GM18519 (cell line): ENCODE measurements at regions not wholly inside any gene's neighbourhood (a gene's known extent, or its start where the extent isn't known, plus 50 kb on each side); places are given as distances from the start of the nearest gene placed in this dataset.
A peak's percentile ranks its signal among the peaks of the same experiment; 100 is the strongest.
"Not testable (repeated sequence)": the region's sequence is repeated elsewhere in the genome, so short reads cannot be mapped to it uniquely, and the experiment has no call there.

Experiments
- ATAC-seq: cut with Tn5 transposase; IDR thresholded peaks from one replicate; pipeline ENCODE4 v1.9.1; 2021; ENCODE audit warnings: mild to moderate bottlenecking, moderate library complexity; ENCODE audit not compliant: unreplicated experiment, low FRiP score

DNA sequence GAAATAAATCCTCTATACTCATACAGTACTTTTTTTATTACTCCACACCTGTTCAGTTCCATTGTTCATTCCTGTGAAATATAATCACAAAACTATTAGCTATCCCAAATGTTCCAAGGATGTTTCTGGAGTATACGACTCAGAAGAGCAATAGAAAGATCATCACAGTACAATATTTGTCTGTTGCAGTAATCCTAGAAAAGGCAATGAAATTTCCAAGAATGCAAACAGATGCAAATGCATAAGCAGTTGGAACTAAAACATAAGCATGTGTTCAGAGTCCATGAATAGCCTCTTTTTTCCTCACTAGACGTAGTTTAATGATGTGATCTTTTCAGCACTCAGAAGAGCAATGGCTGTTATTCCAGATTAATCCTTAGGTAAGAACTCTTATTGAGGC, 55.2 kb downstream of the RTL3 start:
- no peak for ATAC-seq

DNA sequence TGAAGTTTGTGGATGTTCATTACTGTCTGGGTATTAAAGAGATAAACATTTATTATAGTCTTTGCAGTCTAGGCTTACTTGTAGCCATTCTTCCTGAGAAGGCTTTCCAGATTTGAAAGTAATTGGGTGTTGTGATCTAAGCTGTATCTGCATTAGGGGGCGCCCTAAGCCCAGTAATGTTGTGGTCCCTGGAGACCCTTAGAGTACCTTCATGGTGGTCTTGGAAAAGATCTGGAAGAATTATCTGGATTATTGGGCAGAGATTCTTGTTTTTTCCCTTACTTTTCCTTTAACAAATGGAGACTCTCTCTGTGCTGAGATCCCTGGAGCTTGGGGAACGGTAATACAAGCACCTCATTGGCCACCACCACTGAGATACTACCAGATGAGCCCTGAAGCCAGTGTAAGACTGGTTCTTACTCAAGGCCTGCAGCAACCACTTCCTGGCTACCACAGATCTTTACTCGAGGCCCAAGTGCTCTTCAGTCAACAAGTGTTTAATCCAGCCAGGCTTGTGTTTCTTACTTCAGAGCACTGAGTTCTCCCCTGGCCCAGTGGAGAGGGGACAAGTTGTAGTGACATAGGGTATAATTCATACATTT, 63.1 kb downstream of the RTL3 start:
- ATAC-seq: no peak

DNA sequence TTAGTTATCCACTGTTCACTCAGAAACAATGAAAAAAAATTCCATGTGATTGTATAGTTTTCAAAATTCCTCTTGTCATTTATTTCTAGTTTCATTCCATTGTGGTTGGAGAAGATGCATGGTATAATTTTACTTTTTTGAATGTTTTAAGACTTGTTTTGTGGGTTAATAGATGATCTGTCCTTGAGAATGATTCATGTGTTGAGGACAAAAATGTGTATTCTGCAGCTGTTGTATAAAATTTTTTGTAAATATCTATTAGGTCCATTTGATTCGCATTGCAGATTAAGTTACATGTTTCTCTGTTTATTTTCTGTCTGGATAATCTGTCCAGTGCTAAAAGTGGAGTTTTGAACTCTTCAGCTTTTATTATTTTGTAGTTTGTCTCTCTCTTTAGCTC, 65.4 kb downstream of the RTL3 start:
- ATAC-seq: no peak

DNA sequence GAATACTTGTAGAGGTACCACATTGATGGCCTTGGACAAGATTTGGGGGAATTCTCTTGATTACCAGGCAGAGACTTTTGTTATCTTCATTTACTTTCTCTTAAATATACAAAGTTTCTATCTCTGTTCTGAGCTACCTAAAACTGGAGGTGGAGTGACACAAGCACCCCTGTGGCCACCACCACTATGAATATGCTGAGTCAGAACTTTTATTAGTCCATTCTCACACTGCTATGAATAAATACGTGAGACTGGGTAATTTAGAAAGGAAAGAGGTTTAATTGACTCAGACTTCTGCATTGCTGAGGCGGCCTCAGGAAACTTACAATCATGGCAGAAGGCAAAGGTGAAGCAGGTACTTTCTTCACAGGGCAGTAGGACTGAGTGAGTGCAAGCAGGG, 67.1 kb downstream of the RTL3 start:
- ATAC-seq: no peak

DNA sequence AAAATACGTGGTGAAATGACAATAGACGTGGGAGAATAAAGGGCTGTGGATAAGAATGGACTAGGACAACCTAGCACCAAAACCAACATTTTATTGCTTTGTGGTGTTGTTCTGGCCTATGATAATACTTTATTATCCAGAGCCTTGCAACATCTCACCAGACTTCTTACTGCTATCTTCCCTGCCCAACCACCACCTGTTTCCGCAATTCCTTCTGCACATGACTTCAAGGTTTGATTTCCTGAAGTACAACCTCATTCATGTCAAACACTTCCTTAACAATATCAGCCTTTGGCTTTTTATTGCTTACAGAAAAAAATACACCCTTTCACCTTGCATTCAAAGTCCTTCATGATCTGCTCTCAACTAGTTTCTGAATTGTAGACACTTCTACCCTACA, 84.8 kb downstream of the RTL3 start:
- ATAC-seq: no peak

DNA sequence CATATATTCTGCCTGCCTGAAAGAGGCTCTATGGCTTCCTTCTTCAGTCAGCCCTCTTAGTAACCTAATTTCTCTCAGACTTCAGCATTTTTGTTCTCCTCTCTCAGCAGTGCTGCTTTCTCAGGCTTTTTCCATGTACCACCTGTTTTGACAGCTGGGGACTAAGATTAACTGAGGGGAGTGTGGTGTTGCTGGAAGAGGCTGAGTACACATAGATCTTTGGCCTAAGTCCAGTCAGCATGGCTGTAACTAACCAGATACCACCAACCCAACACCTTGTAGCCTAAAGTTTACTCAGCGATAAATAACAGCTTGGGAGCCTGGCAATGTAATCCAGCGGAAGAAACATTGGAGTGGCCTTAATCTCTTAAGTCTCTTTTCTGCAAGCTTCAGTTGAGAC, 85.5 kb downstream of the RTL3 start:
- ATAC-seq: no peak

DNA sequence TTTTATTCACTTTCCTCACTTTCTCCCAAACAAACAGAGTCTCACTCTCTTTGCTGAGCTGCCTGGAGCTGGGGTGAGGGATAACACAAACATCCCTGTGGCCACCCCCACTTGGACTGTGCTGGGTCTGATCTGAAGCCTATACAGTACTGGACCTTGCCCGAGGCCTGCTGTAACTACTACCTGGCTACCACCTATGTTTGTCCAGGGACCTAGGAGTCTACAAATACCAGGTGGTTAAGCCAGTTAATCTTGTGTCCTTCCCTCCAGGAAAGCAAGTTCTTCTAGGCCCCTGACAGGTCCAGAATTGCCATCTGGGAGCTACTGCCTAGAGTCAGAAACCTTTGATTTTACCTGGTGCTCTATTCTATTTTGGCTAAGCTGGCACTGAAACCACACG, 87.3 kb downstream of the RTL3 start:
- no peak for ATAC-seq

DNA sequence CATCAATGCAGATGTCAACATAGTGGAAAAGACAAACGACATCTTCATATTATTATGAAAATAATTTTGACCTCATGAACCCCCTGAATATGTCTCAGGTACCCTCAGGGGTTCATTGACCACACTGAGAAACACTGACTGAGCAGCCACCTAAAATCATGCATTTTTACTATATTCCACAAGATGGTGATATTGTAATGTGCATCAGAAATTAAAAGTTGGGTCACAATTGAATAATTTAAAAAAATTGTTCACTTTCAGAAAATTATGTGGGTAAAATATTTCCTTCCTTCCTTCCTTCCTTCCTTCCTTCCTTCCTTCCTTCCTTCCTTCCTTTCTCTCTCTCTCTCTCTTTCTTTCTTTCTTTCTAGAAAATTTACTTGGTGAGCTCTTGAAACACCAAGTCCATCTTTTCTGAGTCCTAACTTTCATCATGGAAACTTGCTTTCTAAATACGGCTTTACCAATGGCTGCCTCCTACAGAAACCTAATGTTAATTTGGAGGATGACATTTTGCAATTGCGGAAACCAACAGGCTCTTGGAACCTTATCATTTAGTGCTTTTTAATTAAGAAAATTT, 103.6 kb downstream of the RTL3 start:
- ATAC-seq: no peak

DNA sequence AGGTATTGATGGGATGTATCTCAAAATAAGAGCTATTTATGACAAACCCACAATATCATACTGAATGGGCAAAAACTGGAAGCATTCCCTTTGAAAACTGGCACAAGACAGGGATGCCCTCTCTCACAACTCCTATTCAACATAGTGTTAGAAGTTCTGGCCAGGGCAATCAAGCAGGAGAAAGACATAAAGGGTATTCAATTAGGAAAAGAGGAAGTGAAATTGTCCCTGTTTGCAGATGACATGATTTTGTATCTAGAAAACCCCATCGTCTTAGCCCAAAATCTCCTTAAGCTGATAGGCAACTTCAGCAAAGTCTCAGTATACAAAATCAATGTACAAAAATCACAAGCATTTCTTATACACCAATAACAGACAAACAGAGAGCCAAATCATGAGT, 106.5 kb downstream of the RTL3 start:
- not testable (repeated sequence) for ATAC-seq

DNA sequence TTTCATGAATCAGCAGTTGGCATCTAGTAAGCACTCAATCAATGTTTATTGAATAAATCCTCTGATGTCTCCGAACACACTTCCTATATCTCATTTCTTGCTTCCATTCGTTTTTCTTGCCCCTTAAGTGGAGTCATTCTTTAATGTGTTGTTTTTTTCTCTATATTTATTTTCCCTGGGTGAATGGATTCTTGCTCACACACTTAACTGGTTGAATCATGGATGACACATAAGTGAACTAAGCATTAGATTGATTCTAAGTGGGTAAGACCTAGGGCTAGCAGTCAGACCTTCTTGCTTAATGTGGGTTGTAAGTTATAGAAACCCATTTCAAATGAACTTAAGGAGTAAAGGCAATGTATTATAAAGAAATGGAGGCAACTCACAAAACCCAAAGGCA, 111.1 kb downstream of the RTL3 start:
- no peak for ATAC-seq

DNA sequence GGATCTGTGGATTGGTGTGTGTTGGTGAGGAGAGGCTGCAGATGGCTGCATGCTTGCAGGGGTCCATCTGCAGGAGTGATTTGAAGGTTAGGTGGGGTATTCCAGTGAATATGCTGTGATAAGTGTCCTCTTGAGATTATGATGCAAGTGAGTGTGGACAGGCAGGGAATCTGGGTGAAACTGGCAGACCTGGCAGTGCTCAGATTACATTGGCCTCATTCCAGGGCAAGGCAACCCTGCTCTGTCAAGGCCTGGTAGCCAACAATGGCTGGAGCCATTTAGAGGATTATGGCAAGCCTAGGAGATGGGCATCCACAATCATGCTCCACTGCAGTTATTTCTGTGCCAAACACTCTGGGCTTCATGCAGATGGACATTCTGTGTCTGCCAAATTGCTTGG, 113.9 kb downstream of the RTL3 start:
- no peak for ATAC-seq

DNA sequence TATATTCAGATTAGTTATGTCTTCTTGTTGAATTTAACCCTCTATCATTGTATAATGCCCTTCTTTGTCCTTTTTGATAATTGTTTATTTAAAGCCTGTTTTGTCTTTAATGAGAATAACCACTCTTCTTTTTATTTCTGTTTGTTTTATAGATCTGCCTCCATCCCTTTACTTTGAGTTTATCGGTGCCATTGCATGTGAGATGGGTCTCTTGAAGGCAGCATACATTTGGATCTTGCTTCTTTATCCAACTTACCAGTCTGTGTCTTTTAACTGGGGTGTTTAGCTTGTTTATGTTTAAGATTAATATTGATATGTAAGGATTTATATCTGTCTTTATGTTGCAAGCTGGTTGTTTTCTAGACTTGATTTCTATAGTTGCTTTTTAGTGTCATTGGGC, 115.8 kb downstream of the RTL3 start:
- no peak for ATAC-seq

DNA sequence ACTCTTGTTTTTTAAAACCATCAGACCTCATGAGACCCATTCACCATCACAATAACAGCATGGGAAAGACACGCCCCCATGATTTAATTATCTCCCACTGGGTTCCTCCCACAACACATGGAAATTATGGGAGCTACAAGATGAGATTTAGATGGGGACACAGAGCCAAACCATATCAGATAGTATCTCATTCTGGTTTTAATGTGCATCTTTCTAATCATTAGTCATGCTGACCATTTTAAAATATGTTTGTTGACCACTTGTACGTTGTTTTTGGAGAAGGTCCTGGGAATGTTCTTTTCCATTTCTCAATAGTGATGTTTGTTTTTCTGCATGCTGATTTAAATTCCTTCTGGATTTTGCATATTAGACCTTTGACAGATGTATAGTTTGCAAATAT, 119.0 kb downstream of the RTL3 start:
- ATAC-seq: no peak

DNA sequence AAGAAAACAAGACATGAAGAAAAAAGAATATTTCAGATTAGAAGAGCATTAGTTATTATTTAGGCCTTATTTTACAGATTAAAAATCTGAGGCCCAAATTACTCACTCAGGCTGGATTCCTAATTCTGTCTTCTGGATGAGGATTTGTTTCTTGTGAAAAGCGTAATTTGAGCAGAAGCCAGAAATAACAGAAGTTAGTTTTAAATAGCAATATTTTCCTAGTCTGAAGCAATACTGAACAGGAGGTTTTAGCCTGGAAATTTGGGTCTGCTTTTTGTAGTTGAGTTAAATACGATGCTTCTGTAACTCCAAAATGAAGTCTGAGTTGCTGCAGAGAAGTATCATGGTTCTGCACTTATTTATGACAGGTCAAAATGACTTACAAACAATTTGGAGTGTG, 124.9 kb downstream of the RTL3 start:
- ATAC-seq: no peak

DNA sequence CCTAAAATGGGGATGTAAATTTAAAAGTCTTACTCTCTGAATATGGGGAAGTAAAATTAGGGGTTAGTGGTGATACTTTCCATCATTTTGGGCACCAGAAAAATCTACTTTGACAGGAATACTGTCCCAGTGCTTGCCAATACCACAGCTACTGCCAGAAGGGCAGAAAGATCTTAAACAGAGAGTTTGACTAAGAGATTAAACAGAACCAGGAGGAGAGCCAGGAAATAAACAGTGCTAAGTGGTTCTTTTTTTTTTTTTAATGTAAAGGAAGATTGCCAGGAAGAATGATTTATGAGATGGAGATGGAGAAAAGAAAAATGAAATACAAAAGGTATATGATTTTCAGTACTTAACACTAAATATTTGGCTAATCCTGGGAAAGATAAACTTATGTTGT, 126.8 kb downstream of the RTL3 start:
- no peak for ATAC-seq

DNA sequence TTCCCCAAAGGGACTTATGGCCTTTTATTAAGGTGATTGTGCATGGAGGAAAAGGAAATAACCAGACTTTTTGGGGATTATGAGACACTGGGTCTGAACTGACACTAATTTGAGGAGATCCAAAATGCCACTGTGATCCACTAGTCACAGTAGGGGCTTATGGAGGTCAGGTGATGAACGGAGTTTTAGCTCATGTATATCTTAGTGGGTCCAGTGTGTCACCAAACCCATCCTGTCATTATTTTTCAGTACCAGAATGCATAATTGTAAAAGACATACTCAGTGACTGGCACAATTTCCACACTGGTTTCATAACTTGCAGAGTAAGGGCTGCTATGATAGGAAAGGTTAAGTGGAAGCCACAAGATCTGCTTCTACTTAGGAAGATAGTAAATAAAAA, 131.3 kb downstream of the RTL3 start:
- no peak for ATAC-seq

DNA sequence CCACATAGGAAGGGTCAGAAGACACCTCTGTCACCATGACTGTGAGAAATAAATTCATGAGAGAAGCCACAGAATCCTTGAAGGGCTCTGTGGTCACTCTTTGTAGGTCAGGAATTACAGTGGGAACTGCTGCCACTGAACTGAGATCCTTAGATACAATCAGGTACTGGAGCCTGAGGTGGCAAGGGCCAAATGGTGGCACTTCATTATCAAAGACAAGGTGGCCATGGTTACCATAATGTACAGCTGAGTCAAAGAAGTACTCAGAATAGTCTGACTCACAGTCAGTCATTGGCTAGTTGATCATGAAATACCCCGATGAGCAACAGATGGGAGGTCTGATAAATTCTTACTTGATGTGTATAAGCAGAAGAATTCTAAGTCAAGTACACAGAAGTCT, 131.9 kb downstream of the RTL3 start:
- no peak for ATAC-seq

DNA sequence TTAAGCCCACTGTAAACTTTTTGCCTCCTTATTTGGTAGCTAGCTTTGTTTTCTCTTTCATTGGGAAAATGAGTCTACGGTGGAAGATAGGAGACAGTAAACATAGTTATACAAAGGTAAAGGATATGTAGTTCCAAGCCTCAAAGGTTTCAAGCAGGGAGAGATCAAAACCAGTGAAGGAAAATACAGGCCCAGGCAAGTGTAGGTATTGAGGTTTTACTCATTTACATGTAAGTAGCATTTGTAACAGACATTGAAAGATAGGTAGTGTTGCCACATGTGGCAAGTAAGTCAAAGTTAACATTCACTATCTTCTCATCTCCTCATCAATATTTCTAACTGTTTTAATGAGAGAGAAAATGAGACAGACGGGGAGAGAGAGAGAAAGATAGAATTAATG, 136.5 kb downstream of the RTL3 start:
- ATAC-seq: no peak

DNA sequence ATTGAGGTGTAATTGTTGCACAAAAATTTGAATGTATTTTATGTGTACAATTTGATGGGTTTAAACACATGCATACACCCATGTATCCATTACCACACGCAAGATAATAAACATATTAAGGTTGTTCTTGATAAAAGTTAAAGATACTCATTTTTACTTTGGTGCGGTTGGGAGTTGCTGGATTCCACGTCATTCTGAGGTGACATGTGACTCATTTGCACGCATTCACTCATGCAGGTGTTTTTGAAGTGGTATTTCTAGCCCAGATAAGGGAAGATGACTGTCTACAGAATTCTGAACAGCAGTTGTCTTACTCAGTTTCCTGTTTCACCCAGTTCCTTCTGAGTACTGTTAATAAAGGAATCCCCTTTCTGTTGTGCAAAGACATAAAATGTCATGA, 142.0 kb downstream of the RTL3 start:
- peak; percentile 87 for ATAC-seq

DNA sequence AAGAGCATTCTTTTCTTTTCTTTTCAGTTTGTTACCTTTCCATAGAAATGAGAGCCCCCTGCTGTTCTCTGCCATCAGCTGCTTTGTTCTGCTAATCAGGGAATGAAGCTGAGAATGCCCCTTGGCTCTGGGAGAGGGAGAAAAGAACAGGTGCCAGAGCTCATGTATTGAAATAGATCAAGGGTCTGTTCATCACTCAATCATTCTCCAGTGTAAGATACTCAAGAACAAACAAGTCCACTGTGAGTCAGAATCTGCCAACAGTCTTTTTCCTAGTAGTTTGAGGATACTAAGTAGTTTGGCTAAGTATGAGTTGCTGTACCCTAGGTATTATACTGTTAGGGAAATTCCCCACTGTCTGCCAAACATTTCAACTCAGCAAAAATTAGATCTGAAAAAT, 144.3 kb downstream of the RTL3 start:
- ATAC-seq: peak; percentile 45

DNA sequence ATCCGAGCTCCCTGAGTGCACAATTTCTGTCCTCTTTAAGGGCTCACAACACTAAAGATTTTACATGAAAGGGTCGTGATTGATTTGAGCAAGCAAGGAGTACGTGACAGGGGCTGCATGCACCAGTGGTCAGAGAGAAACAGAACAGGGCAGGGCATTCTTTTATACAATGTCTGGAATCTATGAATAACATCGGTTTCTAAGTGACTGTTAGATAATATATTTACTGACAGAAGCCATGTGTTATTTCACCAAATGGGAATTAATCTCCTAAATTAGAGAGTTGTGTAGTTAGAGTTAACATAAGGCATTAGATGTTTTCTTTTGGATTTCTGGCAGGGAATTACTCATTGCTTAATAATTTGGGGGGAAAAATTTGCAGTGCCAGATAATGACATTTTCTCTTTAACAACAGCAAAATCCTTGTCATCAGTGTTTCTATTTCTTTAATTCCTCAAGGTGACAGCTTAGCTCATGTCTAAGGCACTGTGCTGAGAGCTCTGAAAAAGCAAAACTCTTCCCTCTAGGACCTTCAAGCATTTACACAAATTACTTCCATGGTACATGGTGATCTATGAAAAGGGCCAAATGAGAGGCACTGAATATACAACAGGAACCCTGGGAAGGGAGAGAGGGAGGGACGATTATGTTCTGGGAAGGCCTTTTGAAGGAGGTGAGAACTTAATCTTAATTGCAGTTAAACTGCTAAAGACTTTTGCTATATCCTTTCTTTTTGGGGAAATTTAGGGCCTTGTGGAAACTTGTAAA, 145.0 kb downstream of the RTL3 start:
- ATAC-seq: no peak

DNA sequence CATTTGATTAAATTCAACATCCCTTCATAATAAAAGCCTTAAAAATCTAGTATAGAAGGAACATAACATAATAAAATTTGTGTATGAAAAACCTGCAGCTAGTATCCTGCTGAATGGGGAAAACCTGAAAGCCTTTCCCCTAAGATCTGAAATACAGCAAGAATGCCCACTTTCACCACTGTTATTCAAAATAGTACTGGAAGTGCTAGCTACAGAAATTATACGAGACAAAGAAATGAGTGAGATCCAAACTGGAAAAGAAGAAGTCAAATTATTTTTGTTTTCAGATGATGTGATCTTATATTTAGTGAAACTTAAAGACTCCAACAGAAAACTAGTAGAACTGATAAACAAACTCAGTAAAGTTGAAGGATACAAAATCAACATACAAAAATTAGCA, 152.9 kb downstream of the RTL3 start:
- ATAC-seq: no peak
